Stimulated activated CD4-positive, alpha-beta T cell treated with anti-CD3 and anti-CD28 coated beads, TNF-alpha, amount 100 ng/mL, for 1 hour (primary cell): ENCODE measurements at regions not wholly inside any gene's neighbourhood (a gene's known extent, or its start where the extent isn't known, plus 50 kb on each side); places are given as distances from the start of the nearest gene placed in this dataset.
"Not testable (repeated sequence)": the region's sequence is repeated elsewhere in the genome, so short reads cannot be mapped to it uniquely, and the experiment has no call there.

Experiments used
- DNase-seq, 3 donors: peaks; one replicate each; pipeline ENCODE4 v3.0.0-alpha.2; 2020; ENCODE audit warnings: low read depth in 3 of 3, low spot score in 1 of 3

GRCh38 chr21:38613686-38614085 lies 115.4 kb upstream of the ERG start:
- DNase-seq, result no peak

- DNase-seq, result no peak
These were observed 116.3 kb upstream of the ERG start for GRCh38 chr21:38614558-38614957.

- DNase-seq, result no peak
These were observed 121.2 kb upstream of the ERG start for GRCh38 chr21:38619480-38619879.

GRCh38 chr21:38619992-38620479 lies 121.8 kb upstream of the ERG start:
- no peak for DNase-seq

GRCh38 chr21:38621132-38621531 lies 122.9 kb upstream of the ERG start:
- DNase-seq, result no peak

GRCh38 chr21:38622081-38622826 lies 124.0 kb upstream of the ERG start:
- DNase-seq, result no peak

- DNase-seq, result no peak
These were observed 124.5 kb upstream of the ERG start for GRCh38 chr21:38622827-38623209.

GRCh38 chr21:38623552-38623951 lies 125.3 kb upstream of the ERG start:
- DNase-seq, result no peak

GRCh38 chr21:38625000-38625399 lies 126.7 kb upstream of the ERG start:
- no peak for DNase-seq

- no peak for DNase-seq
These were observed 128.0 kb upstream of the ERG start for GRCh38 chr21:38626306-38626705.

GRCh38 chr21:38628349-38628748 lies 130.1 kb upstream of the ERG start:
- no peak for DNase-seq

GRCh38 chr21:38631206-38631605 lies 132.9 kb upstream of the ERG start:
- no peak for DNase-seq

GRCh38 chr21:38631676-38632075 lies 133.4 kb upstream of the ERG start:
- no peak for DNase-seq

- no peak for DNase-seq
These were observed 138.9 kb upstream of the ERG start for GRCh38 chr21:38637161-38637560.

- DNase-seq, result no peak
These were observed 141.5 kb upstream of the ERG start for GRCh38 chr21:38639571-38640354.

GRCh38 chr21:38640355-38640742 lies 142.1 kb upstream of the ERG start:
- not testable (repeated sequence) for DNase-seq

GRCh38 chr21:38643404-38644023 lies 145.2 kb upstream of the ERG start:
- DNase-seq, result no peak

- DNase-seq, result no peak
These were observed 147.0 kb upstream of the ERG start for GRCh38 chr21:38645282-38645681.

GRCh38 chr21:38646213-38646837 lies 148.0 kb upstream of the ERG start:
- DNase-seq, result no peak

GRCh38 chr21:38649120-38649519 lies 150.8 kb upstream of the ERG start:
- no peak for DNase-seq

- DNase-seq, result no peak
These were observed 153.3 kb upstream of the ERG start for GRCh38 chr21:38651570-38651969.

GRCh38 chr21:38652396-38652795 lies 153.3 kb upstream of the ETS2 start:
- DNase-seq, result no peak
